DOHH2 (cell line): ENCODE measurements at regions not wholly inside any gene's neighbourhood (a gene's known extent, or its start where the extent isn't known, plus 50 kb on each side); places are given as distances from the start of the nearest gene placed in this dataset.

Experiments
- H3F3A ChIP-seq: fragments of 200-600 bp; sonication (generic), shearing (Covaris generic); 2 replicates; pipeline ENCODE4 v1.6.0; 2016; ENCODE audit warnings: antibody characterized with exemption, mild to moderate bottlenecking; ENCODE audit not compliant: control insufficient read depth, insufficient read depth
- H3K27ac ChIP-seq: fragments of 200-600 bp; sonication (generic); 2 replicates; pipeline ENCODE4 v1.5.1; 2014; ENCODE audit warnings: low read depth, mild to moderate bottlenecking, low read length, moderate library complexity
- H3K27me3 ChIP-seq: fragments of 200-600 bp; sonication (generic); 2 replicates; pipeline ENCODE4 v1.6.1; 2014; ENCODE audit warnings: mild to moderate bottlenecking, low read length, mixed read lengths; ENCODE audit not compliant: control insufficient read depth
- H3K36me3 ChIP-seq: fragments of 200-600 bp; sonication (generic); 2 replicates; pipeline ENCODE4 v1.6.1; 2014; ENCODE audit warnings: mild to moderate bottlenecking, low read length, moderate library complexity, mixed read lengths; ENCODE audit not compliant: control insufficient read depth
- H3K4me1 ChIP-seq: fragments of 200-600 bp; sonication (generic); 2 replicates; pipeline ENCODE4 v1.6.1; 2014; ENCODE audit warnings: mild to moderate bottlenecking, low read length, mixed read lengths; ENCODE audit not compliant: control insufficient read depth
- H3K4me2 ChIP-seq: fragments of 200-600 bp; sonication (generic); 2 replicates; pipeline ENCODE4 v1.6.0; 2014; ENCODE audit warnings: mild to moderate bottlenecking, low read length, moderate library complexity
- H3K4me3 ChIP-seq: fragments of 200-600 bp; sonication (generic); 2 replicates; pipeline ENCODE4 v1.5.1; 2014; ENCODE audit warnings: mild to moderate bottlenecking, low read length, mixed read lengths
- H3K79me2 ChIP-seq: fragments of 200-600 bp; sonication (generic); 2 replicates; pipeline ENCODE4 v1.6.1; 2014; ENCODE audit warnings: mild to moderate bottlenecking, low read length, mixed read lengths; ENCODE audit not compliant: control insufficient read depth
- H3K9me2 ChIP-seq: fragments of 200-600 bp; sonication (generic); replicated peaks from 2 replicates; pipeline ENCODE4 v1.6.1; 2014; ENCODE audit warnings: mild to moderate bottlenecking, low read length, mixed read lengths; ENCODE audit not compliant: control insufficient read depth
- H3K9me3 ChIP-seq: fragments of 200-600 bp; sonication (generic); 2 replicates; pipeline ENCODE4 v1.6.1; 2014; ENCODE audit warnings: antibody characterized with exemption, low read length, mixed read lengths; ENCODE audit not compliant: control insufficient read depth, insufficient read depth
- H4K20me1 ChIP-seq: fragments of 200-600 bp; sonication (generic); 2 replicates; pipeline ENCODE4 v1.6.0; 2014; ENCODE audit warnings: low read depth, mild to moderate bottlenecking, antibody characterized with exemption, low read length, moderate library complexity; ENCODE audit not compliant: control insufficient read depth, insufficient read depth
- CTCF ChIP-seq: fragments of 200-600 bp; sonication (generic); IDR thresholded peaks from one replicate; pipeline ENCODE4 v1.5.1; 2014; ENCODE audit warnings: antibody characterized with exemption, mild to moderate bottlenecking, low read depth, low read length; ENCODE audit not compliant: poor library complexity, severe bottlenecking
- EZH2phosphoT487 ChIP-seq: fragments of 200-600 bp; sonication (generic); IDR thresholded peaks from 2 replicates; pipeline ENCODE4 v1.6.1; 2017; ENCODE audit warnings: borderline replicate concordance, mild to moderate bottlenecking, antibody characterized with exemption, low read length, moderate library complexity, mixed read lengths

- H3K36me3 ChIP-seq = no peaks in the 10 kb centered on the region
- no peaks in the 10 kb centered on the region for H3K79me2 ChIP-seq
- no peak for TF ChIP-seq CTCF
- no peak for TF ChIP-seq EZH2phosphoT487
- no peaks in the 10 kb centered on the region for H3K27me3 ChIP-seq
- peaks cover 11% of the 10 kb centered on the region for H3K4me1 ChIP-seq
- H3K27ac ChIP-seq = no peak overlapping the region
- H3K9me3 ChIP-seq = peaks cover 3% of the 10 kb centered on the region; the same call in 1 of the 2 replicates
- H3K4me3 ChIP-seq = no peak overlapping the region
- H4K20me1 ChIP-seq = no peaks in the 10 kb centered on the region
- no peaks in the 10 kb centered on the region for H3K9me2 ChIP-seq
- H3F3A ChIP-seq = no peaks in the 10 kb centered on the region
- H3K4me2 ChIP-seq = no peak overlapping the region
These were observed 70.9 kb downstream of the ATXN3L start for GRCh38 chrX:13248867-13249486.

- Histone ChIP-seq H3K36me3 (no peaks in the 10 kb centered on the region), H3K4me1 (no peaks in the 10 kb centered on the region), H3K79me2 (no peaks in the 10 kb centered on the region), H3K9me3 (no peaks in the 10 kb centered on the region), H4K20me1 (no peaks in the 10 kb centered on the region), H3K27me3 (no peaks in the 10 kb centered on the region), H3K27ac (no peak overlapping the region), H3F3A (no peaks in the 10 kb centered on the region), H3K4me3 (no peak overlapping the region), H3K4me2 (no peak overlapping the region), H3K9me2 (no peaks in the 10 kb centered on the region)
- TF ChIP-seq EZH2phosphoT487 = no peak
- no peak for TF ChIP-seq CTCF
These were observed 80.6 kb downstream of the ATXN3L start for GRCh38 chrX:13239272-13239671.

GRCh38 chrX:13235930-13236329 is 83.9 kb downstream of the ATXN3L start:
- TF ChIP-seq EZH2phosphoT487 (no peak), CTCF (no peak)
- Histone ChIP-seq H3K9me3 (no peaks in the 10 kb centered on the region), H3K79me2 (no peaks in the 10 kb centered on the region), H3K4me3 (no peak overlapping the region), H3K4me2 (no peak overlapping the region), H3K27me3 (no peaks in the 10 kb centered on the region), H3K27ac (no peak overlapping the region), H3K36me3 (no peaks in the 10 kb centered on the region), H3K4me1 (no peaks in the 10 kb centered on the region), H3K9me2 (no peaks in the 10 kb centered on the region), H4K20me1 (no peaks in the 10 kb centered on the region), H3F3A (no peaks in the 10 kb centered on the region)
